HG03159 (cell line): ENCODE measurements at regions not wholly inside any gene's neighbourhood (a gene's known extent, or its start where the extent isn't known, plus 50 kb on each side); places are given as distances from the start of the nearest gene placed in this dataset.
"Not testable (repeated sequence)": the region's sequence is repeated elsewhere in the genome, so short reads cannot be mapped to it uniquely, and the experiment has no call there.

ENCODE experiments used
- ATAC-seq: cut with Tn5 transposase; IDR thresholded peaks from one replicate; pipeline ENCODE4 v1.9.1; 2021; ENCODE audit warnings: mild to moderate bottlenecking, moderate library complexity; ENCODE audit not compliant: unreplicated experiment

DNA sequence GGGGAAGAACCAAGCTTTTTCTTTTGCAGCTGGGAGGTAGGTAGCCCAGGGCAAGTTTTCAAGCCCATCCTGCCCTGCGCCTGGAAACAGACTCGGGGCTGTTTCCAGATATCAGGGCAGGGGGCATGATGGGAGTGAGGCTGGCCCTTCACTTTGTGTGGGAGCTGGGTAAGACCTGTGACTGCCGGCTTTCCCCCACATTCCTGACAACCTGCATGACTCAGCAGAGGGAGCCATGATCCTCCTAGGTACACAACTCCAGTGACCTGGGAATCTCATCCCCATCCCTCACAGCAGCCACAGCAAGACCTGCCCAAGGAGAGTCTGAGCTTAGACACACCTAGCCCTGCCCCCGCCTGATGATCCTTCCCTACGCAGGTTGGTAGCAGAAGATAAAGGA, 280.8 kb downstream of the SOX4 start:
- ATAC-seq: no peak

DNA sequence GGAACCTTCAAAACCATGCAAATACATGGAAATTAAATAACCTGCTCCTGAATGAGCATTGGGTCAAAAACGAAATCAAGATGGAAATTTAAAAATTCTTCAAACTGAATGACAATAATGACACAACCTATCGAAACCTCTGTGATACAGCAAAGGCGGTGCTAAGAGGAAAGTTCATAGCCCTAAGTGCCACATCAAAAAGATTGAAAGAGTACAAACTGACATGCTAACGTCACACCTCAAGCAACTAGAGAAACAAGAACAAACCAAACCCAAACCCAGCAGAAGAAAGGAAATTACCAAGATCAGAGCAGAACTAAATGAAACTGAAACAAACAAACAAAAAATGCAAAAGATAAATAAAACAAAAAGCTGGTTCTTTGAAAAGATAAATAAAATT, 283.5 kb downstream of the SOX4 start:
- not testable (repeated sequence) for ATAC-seq

DNA sequence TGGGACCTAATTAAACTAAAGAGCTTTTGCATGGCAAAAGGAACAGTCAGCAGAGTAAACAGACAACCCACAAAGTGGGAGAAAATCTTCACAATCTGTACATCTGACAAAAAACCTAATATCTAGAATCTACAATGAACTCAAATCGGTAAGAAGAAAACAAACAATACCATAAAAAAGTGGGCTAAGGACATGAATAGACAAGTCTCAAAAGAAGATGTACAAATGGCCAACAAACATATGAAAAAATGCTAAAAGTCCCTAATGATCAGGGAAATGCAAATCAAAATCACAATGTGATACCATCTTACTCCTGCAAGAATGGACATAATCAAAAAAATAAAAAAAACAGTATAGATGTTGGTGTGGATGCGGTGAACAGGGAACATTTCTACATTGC, 286.7 kb downstream of the SOX4 start:
- ATAC-seq: not testable (repeated sequence)

DNA sequence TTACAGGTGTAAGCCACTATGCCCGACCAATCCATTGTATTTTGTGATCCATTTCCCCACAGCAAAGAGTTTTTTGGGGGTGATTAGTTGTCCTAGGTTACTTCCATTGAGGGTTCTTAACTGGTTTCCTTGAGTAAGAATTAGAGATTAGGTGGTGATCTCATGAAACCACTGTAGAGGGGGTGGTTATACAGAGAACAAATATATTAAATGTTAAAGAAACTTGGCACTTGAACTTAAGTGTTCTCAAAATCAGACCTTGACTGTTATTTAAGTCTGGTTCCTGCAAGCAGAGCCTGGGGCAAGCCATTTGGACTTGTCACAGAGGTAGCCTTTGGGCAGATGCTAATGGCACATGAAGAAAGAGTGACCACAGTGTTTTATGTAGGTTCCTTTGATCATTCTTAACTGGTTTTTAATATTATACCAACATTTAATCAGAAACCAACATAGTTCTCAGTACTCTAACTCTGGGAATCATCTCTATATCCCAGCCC, 288.5 kb downstream of the SOX4 start:
- ATAC-seq: no peak

DNA sequence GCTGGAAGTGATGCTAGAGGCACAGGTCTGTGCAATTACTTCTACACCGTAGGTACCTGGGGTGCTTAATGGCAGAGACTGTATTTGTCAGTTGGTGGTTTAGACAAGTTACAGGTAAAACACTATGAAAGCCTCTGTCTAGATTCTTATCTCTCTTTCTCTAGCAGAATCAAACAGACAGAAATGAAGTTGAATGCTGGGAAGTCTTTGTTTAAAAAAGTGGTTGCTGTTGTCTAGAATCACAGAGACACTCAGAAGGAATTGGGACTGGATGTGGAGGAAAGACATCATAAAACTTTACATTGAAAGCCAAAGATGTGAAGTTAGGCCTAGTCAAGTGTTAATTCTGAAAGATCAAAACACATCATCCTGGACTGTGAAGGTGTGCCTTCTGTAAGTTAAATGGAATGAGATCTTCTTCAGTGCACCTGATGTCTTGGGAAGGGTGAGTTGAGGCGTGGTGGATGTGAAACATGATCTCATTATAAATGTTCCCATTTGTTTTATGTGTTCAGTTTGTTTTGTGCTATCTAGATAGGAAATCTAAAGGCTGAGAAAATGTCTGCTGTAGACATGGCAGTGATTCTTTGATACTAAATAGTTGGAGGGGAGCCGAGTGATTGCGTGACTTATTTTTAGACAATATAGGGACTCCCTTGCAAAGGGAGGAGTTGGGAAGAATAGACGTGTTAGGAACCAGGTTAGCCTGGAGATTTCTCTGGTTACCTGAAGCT, 290.2 kb downstream of the SOX4 start:
- no peak for ATAC-seq

DNA sequence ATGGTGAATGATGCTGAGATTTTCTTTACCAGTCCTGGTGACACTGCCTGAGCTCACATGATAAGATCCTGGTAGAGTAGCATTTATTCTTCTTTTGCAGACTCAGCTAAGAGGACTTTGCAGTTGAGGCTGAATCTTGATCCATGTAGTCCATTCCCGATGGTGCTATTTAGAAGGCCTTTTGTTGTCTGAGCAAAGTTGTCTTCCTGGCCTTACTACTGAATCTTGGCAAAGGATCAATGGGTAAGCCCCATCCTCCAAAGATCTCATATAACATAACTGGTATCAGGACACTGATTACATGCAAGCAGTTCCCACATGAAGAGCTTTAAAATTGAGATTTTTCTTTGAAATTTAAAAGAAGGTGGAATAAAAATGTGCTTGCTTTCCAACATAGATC, 291.6 kb downstream of the SOX4 start:
- ATAC-seq: no peak

DNA sequence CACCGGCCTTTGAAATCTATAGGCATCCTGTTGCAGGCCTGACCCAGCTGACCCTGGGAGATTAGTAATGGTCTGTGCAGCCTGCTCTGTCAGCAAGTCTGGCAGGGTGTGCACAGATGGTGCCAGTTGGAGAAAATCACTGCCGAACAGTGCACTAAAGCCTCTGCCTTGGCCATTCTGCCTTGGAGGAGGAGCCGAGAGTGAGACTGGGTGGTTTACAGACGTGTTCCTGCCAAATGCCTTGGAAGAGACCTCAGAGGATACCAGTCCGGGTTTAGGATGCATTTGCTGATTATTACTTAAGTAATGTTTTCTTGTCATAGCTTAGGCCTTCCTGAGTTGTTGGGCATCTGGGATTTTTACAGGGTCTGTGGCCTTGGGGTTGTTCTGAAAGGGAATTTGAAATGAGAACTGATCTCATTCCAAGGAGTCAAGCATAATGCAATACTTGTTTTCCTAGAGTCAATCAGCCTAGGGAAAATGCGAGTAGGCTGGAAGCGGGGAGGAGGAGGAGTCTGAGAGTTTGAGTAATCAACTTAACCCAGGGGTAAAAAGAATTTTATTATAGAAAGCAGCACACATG, 292.1 kb downstream of the SOX4 start:
- ATAC-seq: no peak

DNA sequence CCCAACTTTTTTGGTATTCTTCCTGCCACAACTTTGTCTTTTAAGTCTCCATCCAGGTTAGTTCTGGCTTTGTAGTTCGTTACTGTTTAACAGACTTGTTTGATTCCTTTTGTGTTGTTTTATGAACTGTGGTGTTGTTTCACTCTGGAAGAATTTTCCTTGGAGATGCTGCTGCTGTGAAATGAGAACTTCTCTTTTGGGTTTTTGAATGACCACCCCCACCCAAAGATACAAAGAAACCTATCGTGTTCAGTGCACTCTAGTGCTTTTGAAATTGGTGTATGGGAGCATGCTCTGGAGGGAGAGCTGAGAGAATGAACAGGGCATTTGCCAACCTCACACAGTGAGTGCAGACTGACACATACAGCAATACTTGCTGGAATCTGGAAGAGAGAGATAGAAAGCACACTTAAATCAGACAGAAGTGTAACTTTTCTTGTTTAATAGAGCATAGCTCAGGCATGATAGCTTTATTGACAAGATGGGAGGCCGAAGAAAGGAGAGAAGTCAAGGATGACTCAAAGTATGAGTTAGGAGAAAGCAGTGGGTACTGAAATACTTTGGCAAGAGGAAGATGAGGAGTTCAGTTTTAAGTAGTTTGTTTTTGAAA, 293.1 kb downstream of the SOX4 start:
- ATAC-seq: no peak

DNA sequence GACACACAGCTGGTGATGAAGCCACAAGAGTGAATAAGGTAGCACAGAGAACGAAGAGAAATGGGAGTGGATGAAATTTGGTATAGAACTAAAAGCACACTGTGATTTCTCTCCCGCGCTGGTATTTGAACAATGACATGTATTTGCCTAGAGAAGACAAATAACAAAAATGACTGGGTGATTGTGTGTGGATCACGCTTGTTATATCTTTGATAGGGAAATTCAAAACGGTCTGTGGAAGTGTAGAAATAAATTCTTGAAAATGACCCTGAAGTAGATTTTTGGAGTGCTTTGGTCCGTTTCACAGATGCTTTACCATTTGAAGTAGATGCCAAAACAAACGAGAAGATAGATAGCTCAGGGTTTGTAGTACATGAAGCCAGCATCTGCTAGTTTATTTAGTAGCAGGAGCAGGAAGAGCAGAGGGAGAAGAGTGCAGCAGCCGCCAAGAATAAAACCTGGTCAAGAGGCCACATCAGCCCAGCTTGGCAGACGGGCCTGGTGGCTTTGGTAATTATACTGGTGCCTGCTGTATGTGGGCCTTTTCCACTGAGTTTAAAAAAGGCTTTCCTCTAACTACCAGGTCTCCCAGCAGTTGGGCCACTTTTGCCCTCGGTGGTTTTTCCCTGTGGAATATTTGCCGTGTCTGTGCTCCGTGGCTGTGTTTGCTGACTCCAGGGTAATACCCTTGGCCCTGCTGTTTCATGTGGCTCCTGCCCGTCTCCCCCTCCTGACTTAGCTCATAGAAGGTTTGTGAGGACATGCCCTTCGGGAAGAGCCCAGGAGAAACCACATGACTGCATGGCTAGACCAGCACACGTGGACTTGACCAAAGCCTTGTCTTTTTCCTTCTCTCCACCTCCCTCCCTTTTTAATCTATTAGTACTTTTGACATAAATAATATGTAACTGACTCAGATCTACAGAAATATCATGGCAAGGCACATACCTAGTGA, 294.0 kb downstream of the SOX4 start:
- ATAC-seq: no peak

DNA sequence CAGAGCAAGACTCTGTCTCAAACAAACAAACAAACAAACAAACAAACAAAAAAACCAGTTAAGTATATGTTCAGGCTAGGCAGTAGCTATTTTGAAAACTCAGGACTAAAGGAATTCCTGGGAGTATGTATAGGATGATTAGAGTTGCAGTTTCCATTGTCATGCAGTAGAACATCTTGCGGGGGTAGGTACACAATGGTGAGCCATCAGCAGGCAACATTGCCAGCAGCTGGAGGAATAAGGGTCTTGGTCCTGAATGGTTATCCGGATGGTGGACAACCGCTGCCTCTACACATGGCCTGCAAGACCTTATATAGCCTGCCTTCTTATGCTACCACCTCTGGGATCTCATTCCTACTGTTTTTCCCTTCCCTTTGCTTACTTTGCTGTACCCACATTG, 297.5 kb downstream of the SOX4 start:
- no peak for ATAC-seq

DNA sequence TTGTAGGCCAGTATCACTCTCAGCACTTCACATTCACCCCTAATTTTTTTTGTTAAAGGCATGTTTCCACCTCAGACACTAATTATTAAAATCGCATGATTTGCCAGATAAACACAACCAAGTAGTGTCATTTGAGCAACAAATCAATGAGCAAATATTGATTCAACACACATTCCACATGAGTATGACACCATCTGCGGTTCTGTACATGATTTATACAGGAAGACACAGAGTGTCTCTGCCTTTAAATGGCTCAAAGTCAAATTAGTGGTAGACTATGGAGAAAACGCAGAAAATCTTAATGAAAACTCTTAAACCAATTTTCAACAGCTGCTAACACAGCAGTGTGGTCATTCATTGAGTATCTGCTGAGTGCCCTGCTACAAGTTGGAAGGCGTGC, 300.2 kb downstream of the SOX4 start:
- ATAC-seq: no peak

DNA sequence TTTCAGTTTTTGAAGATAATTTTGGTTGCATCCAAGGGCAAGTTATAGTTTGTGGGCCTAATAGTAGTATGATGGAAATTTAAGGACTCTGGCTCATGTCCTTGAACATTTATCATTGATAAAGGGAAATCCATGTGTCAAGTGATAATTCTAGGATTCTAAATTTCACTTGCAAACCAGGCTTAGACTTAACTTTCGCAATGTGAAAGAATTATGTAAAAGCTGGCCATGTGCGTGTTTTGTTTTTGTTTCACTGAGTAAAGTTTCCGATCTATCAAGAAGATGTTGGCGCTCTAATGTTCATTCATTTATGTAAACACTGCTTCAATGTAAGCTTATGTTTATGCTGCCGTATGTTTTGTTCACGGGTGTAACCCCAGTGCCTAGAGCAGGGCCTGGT, 302.0 kb downstream of the SOX4 start:
- ATAC-seq: no peak

DNA sequence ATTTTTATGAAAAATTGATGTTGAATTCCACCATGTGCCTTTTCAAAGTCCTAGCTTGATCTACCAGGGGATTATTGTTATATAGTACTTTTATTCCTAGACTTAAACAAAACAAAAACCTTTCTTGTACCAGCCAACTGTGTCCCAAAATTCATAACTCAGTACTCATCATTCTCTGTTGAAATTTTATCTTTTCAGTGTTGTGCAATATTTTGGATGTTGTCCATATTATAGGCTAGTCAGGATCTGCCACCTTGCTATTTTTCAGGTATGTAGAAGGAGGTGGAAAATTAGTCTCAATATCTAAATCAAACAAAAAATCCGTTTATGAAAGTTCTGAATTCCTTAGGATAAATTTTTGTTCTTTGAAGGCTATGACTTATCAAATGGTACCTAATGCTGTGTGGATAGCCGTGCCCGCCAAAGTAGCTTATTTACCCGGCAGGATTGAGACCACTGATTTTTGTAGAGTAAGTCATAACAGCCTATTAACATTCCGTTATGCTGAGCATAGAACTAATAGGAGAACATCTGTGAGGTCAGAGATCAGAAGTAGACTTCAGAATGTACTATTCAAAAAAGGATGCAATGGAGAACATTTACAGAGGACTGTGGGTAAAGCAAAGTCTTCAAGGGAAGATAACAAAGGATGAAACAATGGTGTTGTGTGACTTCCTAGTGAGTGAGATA, 304.7 kb downstream of the SOX4 start:
- no peak for ATAC-seq

DNA sequence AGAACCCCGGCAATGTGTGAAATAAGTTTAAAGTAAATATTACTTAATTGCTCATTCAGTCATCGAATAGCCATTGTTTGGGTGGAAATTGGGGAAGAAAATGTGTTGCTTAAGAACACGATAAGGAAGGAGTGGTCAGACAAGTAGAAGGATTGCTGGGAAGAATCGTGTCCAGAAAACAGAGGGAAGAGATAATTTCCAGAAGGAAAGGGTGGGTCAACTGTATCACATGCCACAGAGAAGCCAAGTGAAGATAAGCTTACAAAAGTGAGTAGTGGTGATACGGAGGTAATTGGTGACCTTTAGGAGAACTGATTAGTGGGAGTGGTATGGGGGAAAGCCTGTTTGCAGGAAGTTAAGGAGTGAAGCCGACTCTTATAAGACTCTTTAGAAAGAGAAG, 306.2 kb downstream of the SOX4 start:
- no peak for ATAC-seq

DNA sequence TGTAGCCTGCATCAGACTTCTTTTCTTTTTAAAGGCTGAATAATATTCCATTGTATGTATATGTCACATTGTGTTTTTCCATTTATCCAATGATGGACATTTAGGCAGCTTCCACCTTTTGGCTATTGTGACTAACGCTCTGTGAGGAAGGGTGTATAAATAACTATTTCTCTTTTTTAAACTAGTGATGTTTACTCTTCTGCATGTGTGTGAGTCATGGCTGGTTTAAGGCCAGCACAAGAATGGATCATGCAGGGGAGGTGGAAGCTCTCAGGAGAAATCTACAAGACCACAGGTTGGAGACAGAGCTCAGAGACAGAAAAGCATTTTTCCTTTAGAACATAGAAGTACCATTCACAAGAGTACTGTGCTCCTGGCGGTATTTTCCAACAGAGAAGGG, 307.2 kb downstream of the SOX4 start:
- no peak for ATAC-seq

DNA sequence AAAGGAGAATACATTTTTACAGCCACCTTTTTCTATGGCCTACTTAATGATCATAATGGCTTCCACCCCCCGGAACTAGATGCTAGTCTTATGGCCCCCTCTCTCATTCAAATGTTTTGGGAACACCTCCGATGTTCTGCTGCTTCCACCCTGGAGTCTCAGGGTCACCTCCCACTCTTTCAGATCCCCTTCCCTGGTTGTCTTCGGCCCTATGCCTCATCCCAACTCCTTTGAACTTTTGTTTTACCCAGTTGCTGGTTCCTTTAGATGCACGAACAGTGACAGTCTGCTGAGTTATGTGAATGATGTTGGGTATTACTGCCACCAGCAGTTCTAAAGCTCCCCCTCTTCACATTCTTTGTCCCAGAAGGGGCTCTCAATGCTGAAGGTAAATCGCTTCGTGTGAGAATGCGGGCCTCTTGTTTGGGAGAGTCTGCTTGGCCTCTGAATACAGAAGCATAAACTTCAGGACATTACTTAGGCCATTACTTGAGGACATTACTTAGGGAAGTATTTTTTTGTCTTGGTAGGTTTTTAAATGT, 309.1 kb downstream of the SOX4 start:
- ATAC-seq: no peak

DNA sequence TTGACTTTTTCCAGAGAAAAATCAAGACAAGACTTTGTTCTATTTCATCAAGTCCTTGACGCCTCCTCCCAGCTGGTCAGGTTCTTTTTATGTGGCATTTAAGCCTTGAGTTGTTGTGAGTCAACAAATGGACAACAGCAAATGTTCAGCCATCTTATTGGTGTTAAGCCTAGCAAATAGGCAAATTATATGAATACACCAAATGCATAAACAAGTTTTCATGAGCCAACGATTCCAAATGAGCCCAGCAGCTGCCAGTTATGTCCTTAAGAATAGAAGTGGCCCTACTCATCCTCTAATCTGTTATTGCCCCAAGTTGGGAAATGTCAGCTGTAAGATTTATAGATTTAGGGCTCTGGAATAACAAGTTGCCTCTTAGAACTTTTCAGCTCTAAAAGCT, 312.0 kb downstream of the SOX4 start:
- ATAC-seq: no peak

DNA sequence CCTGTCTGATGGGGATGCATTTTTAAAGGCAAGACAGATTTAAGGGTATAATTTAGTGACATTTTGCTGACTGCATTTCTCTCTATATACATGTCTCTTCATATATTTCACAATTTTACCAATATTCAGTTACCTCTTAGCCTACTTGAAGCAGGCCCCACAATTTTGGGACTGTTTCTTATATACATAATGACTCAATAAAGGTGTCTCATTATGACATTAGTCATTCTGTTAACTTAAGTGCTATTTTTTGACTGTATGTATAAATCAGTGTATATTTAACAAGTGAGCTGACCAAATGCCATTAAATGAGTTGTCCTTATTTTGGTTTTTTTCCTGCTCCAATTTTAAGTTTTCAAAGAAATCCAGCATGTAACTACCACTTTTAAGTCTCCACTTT, 313.3 kb downstream of the SOX4 start:
- ATAC-seq: no peak

DNA sequence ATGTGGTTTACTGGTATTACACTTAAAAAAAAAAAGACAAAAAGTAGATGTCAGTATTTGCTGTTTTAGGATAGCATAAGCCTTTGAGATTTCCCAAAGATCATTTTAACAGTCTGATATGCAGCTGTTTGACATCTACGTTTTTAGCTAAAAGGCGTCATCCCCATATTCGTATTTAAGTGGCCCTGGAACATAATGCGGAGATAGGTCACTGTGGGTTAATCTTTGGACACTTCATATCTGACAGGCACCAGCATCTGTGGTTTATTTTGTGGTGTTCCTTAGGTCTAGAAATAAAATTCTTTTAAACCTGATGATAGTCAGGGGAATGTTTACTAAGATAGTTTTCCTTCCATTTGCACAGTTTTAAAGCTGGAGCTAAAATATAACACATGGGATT, 313.7 kb downstream of the SOX4 start:
- no peak for ATAC-seq

DNA sequence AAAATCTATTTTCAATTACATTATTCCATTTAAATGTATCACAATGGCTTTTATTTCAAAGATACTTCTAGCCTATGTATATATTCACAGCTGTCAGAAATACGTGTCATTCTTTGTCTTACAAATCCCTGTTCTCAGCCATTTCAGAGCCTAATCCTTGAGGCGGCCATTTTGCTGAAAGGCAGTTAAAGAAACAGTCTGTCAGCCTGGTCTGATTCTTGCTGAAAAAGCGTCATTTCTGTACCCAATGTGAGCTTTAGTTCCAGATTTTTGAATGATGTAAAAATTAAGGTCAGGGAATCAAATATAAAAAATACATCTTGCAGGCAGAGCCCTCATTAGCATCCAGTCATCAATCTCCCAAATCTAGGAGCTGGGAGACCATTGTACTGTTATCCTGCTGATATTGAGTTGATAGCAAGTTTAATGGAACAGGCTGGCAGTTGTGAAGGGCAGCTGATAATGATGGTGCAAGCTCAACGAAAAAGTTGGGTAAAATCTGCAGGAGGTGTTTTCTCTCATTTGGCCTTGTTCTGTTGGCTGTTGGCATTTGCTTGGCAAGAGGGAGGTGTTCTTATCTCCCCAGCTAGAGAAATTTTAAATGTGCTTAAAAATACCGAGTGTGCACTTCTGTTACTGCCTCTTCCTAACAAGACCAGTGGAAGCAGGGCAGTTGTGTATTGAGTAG, 314.8 kb downstream of the SOX4 start:
- ATAC-seq: no peak
